ENCODE measurements at regions not wholly inside any gene's neighbourhood (a gene's known extent, or its start where the extent isn't known, plus 50 kb on each side); places are given as distances from the start of the nearest gene placed in this dataset.
"Not testable (repeated sequence)": the region's sequence is repeated elsewhere in the genome, so short reads cannot be mapped to it uniquely, and the experiment has no call there.

DNA sequence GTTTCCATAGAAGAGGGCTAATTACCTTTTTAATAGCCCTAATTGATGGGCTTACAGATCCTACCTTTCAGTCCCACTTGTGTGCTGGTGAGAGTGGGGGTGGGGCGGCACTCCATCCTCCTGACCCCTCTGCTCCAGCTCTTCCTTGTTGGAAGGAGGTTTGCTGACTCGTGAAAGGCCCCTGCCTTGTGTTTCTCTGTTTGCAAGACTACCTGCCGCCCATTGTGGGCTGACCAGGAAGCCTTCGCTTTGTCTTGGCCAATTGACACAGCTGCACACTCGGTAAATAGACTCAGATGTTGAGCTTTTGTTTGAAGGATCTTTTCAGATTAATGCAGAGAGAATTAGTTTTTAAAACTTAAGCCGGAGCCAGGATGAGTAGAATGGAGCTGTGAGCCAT lies 197.3 kb upstream of the HES1 start:
- DNase-seq = no peak

DNA sequence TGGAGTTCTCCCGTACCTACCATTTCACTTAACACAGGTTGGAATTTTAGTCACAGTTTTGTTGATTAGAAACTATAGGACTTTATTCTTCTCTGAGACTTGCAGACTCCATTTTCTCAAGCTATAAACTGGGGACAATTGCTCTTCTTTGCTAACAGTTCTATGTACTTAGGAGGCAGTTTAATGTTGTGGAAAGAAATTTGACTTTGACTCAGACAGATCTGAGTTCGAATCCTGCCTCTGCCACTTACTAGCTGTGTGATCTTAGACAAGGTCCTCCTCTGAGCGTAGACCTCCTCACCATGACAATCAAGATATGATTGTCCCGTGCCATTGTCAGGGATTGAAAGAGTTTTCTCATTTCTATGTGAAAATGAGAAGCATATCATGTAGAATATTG lies 196.4 kb upstream of the HES1 start:
- DNase-seq = no peak

DNA sequence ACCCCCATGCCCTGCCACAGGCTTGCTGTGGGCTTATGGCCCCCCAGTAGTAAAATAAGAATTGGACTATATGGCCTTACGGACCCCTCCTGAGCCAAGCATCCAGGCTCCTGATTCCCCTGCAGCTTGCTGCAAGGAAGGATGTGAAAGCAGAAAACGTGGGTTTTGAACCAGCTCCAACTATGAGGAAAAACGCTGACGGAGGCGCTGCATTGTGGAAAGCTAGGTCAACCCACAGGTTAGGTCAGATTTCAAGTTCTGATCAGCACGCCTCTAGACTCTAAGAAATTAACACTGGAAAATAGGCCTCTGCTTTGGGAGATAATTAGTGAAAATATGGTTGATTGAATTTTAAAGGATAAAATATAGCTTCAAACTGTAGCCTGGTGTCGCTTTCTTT lies 195.4 kb upstream of the HES1 start:
- DNase-seq = no peak

DNA sequence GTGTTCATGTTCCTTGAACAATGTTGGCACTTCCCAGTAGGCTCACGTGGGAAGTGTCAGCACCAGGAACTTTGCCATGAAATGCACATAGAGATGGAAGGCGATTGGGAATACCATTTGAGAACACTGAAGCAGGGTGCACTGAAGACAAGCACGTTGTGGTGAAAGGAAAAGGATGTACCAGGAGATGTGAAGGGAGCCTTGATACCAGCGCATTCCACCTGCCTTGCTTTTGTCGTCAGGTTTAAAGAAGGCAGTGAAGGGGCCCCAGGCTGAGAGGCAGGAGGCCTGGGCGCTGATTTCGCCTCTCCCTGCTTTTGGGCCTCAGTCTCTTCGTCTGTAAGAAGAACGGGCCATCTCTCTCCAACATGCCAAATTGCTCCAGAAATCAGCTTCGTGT lies 194.5 kb upstream of the HES1 start:
- no peak for DNase-seq

DNA sequence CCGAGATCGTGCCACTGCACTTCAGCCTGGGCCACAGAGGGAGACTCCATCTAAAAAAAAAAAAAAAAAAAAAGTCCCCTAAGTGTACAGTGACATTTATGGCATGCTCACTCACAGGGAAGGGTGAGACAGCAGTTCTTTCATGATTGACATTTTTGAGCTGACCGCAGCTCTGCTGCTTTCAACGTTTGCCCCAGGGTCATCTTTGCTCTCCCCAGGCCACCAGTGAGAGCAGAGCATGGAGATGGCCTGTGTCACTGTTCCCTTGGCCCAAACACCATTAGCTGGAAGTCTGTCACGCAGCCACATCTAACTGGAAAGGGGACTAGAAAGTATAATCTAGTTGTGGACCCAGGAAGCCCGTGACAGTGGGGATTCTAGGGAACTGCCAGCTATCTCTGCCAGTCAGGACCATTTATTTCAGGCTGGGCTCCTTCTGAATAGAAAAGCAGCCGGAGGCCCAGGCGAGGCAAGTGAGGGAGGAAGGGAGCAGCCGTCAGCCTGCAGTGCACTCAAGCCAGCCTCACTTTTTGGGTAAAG lies 193.4 kb upstream of the HES1 start:
- no peak for DNase-seq

DNA sequence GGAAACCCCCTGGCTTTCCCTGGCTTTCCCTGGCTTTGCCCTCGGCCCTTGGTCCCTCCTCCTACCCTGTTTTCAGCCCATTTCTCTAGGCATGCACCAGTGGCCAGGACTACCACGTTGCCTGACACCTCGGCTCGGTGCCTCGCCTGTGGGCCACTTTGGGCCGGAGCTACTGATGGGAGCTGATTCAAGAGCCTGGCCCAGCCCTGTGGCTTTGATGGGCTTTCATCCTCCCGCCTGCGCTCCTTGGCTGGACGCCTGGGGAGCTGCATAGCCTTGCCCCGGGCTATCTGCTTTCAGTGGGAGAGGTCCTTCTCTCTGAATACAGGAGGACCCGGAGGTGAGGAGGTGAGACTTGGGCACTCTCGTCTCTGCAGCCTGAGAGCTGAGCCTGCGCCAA lies 192.7 kb upstream of the HES1 start:
- no peak for DNase-seq

DNA sequence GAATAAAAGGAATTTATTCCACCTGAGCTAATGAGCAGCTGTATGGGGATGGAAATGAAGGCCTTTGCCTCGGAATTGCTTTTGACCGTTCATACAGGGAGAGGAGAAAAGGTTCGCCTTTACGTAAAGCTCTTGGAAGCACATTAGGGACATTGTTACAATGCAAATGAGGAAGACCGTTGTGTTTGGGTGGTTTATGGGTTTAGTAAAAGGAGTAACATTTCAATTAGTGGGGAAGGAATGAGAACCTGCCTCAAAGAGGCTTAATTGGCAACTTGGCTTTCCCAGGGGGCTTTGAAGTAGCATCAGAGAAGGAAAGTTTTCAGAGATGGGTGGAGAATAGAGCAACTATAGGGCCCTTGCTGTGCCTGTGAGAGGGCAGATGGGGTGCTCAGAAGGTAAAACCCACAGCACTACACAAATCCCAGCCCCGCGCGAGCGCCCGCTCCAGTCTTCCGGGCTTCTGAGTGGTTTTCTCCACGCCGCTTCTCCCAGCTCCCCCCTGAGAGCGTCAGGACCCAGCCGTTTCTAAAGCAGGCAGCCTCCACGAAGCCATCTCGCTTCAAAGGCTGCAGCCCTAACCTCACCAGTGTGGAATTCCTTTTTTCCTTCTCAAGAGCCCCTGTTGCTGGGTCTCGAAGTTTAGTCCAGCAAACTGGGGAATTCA lies 192.0 kb upstream of the HES1 start:
- DNase-seq = no peak

DNA sequence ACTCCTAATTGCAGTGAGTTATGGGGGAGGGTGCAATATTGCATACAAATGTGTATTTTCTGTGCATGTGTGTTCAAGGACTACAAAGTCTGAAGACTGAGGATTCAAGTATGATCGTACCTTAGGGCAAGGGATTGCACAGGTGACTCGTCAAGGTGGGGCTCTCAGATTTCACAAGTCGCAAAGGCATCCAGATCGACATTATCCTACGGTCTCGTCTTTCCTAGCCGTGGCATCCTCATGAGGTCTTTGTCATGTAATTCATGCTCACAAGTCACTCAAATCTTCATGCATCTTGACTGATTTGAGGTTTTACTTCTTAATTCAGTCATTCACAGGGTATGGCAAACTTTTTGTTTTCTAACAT lies 191.4 kb upstream of the HES1 start:
- DNase-seq = no peak

DNA sequence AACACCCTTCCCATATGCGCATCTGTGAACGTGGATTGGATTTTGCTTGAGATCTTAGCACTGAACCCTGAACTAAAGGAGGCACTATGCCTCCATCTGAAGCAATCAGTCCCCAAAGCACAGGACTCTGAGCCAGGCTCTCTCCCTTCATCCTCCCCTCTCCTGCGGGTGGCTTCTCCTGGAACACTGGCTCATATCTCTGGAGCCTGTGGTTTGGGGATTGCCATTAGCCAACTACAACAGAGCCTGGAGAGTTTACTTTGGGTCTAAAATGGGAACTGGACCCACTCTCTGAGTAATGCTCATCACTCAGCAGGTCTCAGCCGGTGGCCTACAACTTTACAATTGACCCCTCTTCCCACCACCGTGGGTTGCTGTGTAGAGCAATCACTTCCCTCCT lies 190.8 kb upstream of the HES1 start:
- DNase-seq = no peak

DNA sequence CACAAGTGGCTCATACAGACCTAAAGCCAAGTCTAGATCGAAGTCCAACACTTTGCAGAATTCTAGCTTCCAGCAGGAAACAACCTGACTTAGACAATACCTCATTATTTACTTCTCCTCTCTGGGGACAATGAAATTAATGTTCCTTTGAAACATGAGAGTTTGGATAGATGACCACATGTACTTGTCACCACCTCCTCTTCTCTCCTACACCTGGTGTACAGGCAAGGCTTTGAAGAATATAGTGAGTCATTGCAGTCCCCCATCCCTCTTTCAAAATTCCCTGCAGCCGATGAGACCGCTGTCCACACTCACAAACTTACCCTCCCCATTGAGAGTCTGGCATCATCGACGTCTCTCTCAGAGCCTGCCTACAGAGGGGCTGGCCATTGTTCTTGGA lies 189.0 kb upstream of the HES1 start:
- no peak for DNase-seq

DNA sequence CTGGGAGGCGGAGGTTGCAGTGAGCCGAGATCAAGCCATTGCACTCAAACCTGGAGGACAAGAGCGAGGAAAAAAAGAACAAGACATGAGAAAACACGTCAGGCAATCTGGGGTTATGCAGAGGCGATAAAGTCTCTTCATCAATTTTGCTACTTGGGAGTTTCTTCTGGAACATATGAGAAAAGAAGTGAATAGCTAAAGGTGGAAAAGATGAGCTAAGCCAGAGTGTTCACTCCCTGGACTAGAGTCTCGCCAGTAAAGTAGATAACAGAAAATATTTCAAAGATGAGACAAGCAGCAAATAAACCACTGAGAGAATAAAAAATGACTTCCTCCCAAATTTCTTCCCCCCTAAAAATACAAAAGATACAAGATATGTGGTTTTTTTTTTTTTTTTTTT lies 188.4 kb upstream of the HES1 start:
- no peak for DNase-seq

DNA sequence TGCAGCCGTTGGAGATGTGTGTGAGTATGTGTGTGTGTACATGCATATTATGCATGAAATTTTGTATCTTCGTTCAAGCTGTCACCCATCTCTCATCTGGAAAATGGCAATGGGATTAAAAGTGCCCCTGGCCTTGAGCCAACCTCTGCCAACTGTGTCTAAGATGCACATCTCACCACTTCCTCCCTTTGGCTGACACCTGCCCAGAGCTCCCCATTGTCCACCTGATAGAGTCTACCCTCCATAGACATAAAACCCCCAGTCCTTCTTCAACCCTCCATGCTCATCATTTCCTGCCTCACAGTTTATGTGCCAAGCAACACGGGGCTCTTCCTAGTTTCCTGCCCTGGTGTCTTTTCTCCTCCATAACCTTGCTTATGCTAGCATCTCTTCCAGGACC lies 187.5 kb upstream of the HES1 start:
- no peak for DNase-seq

DNA sequence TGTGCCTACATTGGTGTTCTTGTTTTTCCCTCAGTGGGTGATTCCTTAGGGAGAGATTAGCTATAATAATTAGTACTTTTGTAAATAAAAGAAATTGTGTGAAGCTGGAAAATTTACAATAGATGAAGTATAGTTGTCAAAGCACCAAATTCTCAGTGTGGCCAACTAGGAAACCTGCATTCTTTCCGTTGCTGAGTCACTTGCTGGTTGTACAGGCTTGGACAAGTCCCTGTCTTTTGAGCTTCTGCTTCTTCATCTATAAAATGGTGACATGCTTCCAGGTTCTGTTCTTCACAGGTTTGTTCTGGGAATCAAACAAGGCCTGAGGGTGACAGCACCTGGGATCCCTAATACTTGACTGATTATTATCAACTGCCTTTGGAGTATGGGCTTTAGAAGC lies 184.1 kb upstream of the HES1 start:
- no peak for DNase-seq

DNA sequence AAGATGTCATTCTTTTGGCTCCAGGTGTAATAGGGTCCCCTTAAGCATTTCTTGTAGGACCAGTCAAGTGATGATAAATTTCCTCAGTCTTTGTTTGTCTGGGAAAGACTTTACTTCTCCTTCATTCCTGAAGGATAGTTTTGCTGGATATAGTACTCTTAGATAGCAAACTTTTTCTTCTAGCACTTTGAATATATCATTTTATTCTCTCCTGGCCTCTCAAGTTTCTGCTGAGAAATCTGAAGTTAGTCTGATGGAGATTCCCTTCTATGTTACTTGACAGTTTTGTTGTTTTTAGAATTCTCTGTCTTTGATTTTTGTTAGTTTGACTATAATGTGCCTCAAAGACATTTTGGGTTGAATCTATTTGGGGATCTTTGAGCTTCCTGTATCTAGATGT lies 181.2 kb upstream of the HES1 start:
- DNase-seq = no peak

DNA sequence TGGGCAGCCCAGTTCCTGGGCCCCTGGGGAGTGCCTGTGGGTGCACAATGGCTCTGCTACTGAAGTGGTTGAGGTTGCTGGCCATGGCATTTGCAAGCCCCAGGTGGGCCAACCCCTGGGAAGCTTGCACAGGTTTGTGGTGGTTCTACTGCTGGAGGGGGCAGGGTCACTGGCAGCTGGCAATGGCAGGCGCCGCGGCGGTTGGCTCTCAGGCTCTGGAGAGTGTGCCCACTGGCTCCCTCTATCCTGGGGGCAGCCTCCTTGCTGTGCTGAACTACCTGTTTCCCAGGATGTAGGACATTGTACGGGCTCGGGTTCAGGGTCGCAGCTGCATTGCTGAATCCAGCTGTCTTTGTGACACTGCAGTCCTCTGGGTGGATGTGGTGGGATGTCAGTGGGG lies 180.2 kb upstream of the HES1 start:
- DNase-seq = no peak

DNA sequence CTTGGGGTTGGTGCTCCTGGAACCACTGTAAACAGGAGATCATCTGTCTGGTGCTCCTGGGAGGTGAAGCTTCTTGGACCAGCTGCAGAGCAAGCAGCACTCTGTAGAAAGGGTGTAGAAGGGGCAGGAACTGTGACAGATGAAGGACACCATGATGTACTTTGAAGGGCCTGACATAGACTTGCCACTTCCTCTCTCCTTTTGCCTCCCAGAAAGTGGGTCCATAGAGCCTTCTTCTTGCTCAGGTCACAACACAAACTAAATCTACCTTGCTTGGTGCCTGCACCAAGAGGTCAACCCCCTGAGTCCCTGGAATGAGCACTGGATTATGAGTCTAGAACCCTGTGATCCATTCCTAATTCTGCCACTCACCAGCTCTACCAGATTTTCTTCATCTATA lies 176.1 kb upstream of the HES1 start:
- no peak for DNase-seq

DNA sequence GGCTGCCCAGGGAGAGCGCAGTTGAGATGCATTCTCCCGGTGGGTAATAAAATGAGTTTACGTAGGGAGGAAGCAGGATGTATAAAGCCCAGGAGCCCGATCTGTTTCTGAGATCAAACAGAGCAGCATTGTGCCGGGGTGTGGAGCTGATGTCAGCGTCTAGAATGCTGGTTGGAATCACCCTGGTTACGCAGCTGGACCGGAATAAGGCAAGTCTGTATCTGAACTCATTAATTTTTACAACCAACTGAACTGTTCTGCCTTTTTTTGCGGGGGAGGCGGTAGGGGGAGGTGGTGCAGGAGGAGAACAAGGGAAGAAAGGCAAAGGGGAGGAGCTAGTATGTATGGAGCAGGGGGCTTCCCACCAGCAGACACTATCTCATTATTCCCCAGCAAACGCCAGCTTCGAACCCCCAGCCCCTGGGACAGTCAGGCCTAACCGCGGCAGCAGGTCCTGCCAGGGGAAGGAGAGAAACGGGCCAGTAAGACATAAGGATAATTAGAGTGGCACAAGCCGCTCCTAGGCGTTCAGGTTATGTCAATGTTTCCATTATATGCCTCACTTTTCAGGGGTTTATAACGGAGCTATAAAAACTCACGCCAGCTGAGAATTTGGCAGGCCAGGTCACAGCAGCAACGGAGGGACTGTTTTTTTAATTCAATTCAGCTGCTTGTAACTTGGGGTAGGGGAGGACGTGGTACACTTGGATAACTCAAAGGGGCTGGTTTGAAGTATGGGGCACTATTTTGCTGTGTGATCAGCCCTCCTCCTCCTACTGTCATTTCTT lies 175.3 kb upstream of the HES1 start:
- DNase-seq = no peak

DNA sequence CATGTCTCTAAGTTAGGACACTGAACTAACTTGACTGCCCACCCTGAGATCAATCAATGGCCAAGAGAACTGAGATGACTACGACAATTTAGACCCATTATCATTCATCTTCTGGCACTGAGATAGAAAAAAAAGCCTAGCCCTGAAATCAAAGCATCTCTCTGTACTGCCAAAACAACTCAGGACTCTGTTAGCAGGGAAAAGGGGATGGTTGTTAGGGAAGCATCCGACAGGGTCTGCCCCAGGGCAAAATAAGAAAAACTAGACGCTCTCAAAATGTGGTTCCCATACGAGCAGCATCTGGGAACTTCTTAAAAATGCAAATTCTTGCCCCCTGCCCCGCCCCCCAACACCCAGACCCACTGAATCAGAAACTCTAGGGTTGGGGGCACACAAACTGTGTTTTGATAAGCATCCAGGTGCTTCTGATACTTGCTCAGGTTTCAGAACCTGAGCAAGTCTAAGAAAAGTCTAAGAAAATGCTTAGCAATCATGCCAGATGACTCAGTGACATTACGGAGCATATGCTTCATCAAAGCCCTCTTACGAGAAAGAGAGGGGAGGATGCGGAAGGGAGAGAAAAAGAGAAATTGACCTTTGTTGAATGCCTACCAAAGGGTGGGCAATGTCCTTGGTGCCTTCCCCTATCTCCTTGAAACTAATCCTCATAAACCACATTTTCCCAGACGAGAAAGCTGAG lies 172.8 kb upstream of the HES1 start:
- no peak for DNase-seq

DNA sequence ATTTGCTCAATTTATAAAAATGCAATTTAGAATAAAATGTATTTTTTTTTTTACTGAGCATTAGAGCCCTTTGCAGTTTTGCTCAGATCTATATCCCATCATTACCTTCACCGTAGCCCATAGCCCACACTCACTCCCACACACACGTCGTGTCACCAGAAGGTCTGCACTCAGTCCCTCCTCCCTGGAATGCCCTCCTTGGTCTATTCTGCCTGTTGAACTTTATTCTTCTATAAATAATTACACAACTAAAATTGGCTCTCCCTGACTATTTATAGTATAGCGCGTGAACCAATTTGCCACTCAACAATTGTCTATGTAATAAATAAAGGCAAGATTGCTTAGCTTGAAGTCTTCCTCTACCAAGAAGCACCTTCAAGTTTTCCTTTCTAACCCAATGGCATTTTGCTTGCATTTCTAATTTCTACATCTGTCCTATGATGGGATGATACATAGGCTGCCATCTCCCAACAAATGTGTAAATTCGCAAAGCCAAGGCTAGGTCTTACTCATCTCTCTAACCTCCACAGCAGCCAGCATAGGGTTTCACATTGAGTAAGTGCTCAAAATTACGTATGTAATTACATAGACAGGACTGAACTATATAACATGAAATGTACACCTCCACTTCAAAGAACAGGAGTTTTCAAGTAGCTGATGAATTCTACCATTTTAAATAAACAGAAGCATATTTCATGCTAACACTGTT lies 172.0 kb upstream of the HES1 start:
- DNase-seq = no peak

DNA sequence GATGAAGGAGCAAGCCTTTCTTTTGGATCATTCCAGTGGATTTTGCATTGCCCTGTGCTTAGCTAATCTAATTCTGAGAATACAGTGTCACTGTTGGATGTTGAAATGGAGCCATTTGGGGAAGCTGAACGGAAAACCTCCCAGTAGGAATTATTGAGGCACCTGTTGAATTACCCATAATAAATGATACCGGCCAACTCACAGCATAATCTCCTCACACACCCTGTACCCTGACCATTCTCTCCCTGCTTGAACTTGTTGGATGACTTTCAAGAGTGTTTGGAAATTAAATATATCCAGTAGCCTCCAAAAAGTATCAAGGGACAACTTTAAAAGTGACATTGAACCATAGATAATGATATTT lies 171.4 kb upstream of the HES1 start:
- no peak for DNase-seq

DNA sequence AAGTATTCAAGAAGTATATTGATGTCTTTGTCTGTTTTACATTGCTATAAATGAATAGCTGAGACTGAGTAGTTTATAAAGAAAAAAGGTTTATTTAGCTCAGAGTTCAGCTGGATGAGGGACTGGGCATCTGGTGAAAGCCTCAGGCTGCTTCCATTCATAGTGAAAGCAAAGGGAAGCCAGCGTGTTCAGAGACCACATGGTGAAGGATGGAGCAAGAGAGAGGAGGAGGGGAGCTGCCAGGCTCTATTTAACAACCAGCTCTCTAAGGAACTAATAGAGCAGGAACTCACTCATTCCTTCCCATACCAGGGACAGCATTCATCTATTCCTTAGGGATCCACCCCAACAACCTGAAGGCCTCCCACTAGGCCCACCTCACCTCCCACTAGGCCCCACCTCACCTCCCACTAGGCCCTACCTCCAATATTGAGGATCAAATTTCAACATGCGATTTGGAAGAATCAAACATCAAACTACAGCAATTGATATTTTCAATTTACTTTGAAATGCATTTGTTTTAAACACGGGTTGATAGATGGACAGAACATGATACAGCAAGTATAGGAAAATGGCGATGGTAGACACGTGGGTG lies 167.5 kb upstream of the HES1 start:
- no peak for DNase-seq

DNA sequence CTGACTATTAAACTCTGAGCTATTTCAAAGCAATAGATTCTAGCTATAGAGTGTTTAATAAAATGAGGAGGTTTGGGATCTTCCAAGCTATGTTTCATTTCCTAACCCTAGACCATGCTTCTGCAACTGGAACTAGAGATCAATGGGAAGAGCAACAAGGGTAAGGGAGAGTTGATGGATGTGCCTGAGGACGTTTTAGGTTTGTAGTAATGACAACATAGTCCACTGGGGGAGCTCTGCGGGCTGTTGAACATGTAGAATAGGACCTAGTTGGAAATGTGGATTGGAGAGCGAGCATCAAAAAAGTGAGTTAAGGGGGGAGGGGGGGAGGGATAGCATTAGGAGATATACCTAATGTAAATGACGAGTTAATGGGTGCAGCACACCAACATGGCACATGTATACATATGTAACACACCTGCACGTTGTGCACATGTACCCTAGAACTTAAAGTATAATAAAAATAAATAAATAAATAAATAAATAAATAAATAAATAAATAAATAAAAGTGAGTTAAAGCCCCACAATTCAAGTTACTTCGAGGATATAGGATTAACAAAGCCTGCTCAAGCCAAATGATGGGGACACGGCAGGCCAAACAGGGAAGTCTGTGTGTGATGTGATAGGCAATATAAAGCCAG lies 165.7 kb upstream of the HES1 start:
- DNase-seq = not testable (repeated sequence)

DNA sequence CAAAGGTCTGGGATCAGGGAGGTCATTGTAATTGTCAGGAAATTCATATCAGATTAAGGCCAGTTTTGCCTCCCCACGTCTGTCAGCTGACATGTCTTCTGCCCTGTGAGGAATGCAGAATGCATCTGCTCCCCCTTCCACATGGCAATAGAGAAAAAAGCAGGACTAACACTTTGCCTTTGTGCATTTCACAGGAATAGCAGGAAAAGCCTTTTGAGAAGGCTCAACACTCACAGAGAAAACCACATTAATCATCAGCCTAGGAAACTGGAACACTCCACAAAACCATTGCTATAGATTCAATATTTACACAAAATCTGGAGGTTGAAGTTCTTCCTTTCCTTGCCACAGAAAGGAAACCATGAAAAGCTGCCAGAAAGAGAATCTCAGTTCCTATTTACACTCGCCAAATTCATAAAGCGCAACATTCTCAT lies 165.2 kb upstream of the HES1 start:
- no peak for DNase-seq

Data from activated CD4-positive, alpha-beta T cell treated with anti-CD3 and anti-CD28 coated beads, Interleukin-2, amount 50 U/mL, for 1 hour (primary cell).